ENCODE measurements at regions not wholly inside any gene's neighbourhood (a gene's known extent, or its start where the extent isn't known, plus 50 kb on each side); places are given as distances from the start of the nearest gene placed in this dataset.

DNA sequence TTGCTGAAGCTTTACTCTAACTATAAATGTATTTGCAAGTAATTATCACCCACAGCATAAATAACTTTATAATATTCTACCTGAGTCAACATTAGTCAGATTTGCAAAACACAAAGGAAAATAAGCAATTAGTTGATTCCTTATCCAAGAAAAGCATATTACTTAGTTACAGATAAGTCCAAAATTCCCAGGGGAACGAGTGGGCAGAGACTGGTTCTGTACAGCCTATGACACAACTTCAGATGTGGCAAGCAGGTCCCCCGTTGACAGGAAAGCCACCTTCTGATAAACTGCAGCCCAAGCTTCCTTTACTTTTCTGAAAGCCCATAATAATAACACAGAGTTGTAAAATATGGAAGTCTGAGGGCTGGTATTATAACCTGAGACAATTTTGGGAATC is 62.4 kb upstream of the NDP start:
- no peak overlapping the region for H3K27ac ChIP-seq (ENCODE audit: low read depth, low read length)
- no peaks in the 10 kb centered on the region for H3K4me1 ChIP-seq (ENCODE audit: control insufficient read depth in 1 of 2, insufficient read depth in 2 of 2, low read length in 2 of 2)
- BruUV-seq (replicated peaks): no TSS peak
- no peak overlapping the region for H3K9ac ChIP-seq (ENCODE audit: low read length)
- ChIA-PET CTCF (interaction anchor here (1.7 kb wide), 1 partner anchor 10 kb away, joined by 8 read pairs; no protein-coding TSS in a partner anchor), POLR2A (no interaction called here), RAD21 (ENCODE audit: low non-redundant PET in 1 of 2, low total read pairs in 2 of 2, uncharacterized antibody in 2 of 2, unreplicated experiment in 2 of 2) (no interaction called here)
- H3K27me3 ChIP-seq (ENCODE audit: insufficient read depth, low read length): no peaks in the 10 kb centered on the region
- H3K79me2 ChIP-seq (ENCODE audit: insufficient read depth, low read length): no peaks in the 10 kb centered on the region
- H4K20me1 ChIP-seq (ENCODE audit: insufficient read depth): no peaks in the 10 kb centered on the region
- no peaks in the 10 kb centered on the region for H3K9me2 ChIP-seq (ENCODE audit: insufficient read depth)
- no peak overlapping the region for H3K4me3 ChIP-seq (replicated peaks in 1 of 2; ENCODE audit: low read depth in 1 of 2, low read length in 2 of 2)
- TF ChIP-seq EZH2phosphoT487 (IDR thresholded peaks at IDR 0.05; ENCODE audit: borderline replicate concordance): no peak
- TF ChIP-seq SP1 (IDR thresholded peaks at IDR 0.05; ENCODE audit: low read depth): no peak
- no peak for TF ChIP-seq CBX3 (IDR thresholded peaks at IDR 0.05; ENCODE audit: low read depth)
- TF ChIP-seq RAD21 (IDR thresholded peaks at IDR 0.05; ENCODE audit: low read depth): no peak
- TF ChIP-seq JUND (IDR thresholded peaks at IDR 0.05): no peak
- no peak for TF ChIP-seq TCF7L2 (IDR thresholded peaks at IDR 0.05; ENCODE audit: borderline replicate concordance, extremely low read depth, insufficient read depth, insufficient read length)
- TF ChIP-seq ZBTB33 (IDR thresholded peaks at IDR 0.05; ENCODE audit: extremely low read depth, insufficient replicate concordance, low read length): no peak
- TF ChIP-seq EGR1 (IDR thresholded peaks at IDR 0.05; ENCODE audit: low read depth): no peak
- TF ChIP-seq FOSL1 (IDR thresholded peaks at IDR 0.05; ENCODE audit: low read depth): no peak
- TF ChIP-seq YY1 (IDR thresholded peaks at IDR 0.05; ENCODE audit: extremely low read depth, insufficient replicate concordance, low read depth, low read length): no peak
- TF ChIP-seq, protein P1, sequence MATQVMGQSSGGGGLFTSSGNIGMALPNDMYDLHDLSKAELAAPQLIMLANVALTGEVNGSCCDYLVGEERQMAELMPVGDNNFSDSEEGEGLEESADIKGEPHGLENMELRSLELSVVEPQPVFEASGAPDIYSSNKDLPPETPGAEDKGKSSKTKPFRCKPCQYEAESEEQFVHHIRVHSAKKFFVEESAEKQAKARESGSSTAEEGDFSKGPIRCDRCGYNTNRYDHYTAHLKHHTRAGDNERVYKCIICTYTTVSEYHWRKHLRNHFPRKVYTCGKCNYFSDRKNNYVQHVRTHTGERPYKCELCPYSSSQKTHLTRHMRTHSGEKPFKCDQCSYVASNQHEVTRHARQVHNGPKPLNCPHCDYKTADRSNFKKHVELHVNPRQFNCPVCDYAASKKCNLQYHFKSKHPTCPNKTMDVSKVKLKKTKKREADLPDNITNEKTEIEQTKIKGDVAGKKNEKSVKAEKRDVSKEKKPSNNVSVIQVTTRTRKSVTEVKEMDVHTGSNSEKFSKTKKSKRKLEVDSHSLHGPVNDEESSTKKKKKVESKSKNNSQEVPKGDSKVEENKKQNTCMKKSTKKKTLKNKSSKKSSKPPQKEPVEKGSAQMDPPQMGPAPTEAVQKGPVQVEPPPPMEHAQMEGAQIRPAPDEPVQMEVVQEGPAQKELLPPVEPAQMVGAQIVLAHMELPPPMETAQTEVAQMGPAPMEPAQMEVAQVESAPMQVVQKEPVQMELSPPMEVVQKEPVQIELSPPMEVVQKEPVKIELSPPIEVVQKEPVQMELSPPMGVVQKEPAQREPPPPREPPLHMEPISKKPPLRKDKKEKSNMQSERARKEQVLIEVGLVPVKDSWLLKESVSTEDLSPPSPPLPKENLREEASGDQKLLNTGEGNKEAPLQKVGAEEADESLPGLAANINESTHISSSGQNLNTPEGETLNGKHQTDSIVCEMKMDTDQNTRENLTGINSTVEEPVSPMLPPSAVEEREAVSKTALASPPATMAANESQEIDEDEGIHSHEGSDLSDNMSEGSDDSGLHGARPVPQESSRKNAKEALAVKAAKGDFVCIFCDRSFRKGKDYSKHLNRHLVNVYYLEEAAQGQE (IDR thresholded peaks at IDR 0.05; ENCODE audit: low read depth): no peak
- no peak for TF ChIP-seq SRF (IDR thresholded peaks at IDR 0.05; ENCODE audit: low read depth)
- no peak for TF ChIP-seq SIN3A (IDR thresholded peaks at IDR 0.05; ENCODE audit: low read depth)
- TF ChIP-seq POLR2AphosphoS5 (IDR thresholded peaks at IDR 0.05; ENCODE audit: low read depth, low read length): no peak
- TF ChIP-seq POLR2A (IDR thresholded peaks at IDR 0.05; ENCODE audit: borderline replicate concordance, extremely low read depth, insufficient read depth, insufficient read length): no peak
- TF ChIP-seq, protein P2, sequence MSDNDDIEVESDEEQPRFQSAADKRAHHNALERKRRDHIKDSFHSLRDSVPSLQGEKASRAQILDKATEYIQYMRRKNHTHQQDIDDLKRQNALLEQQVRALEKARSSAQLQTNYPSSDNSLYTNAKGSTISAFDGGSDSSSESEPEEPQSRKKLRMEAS (IDR thresholded peaks at IDR 0.05): no peak
- TF ChIP-seq ZNF274 (IDR thresholded peaks at IDR 0.05; ENCODE audit: low read depth, low read length): no peak
- TF ChIP-seq, protein P3, sequence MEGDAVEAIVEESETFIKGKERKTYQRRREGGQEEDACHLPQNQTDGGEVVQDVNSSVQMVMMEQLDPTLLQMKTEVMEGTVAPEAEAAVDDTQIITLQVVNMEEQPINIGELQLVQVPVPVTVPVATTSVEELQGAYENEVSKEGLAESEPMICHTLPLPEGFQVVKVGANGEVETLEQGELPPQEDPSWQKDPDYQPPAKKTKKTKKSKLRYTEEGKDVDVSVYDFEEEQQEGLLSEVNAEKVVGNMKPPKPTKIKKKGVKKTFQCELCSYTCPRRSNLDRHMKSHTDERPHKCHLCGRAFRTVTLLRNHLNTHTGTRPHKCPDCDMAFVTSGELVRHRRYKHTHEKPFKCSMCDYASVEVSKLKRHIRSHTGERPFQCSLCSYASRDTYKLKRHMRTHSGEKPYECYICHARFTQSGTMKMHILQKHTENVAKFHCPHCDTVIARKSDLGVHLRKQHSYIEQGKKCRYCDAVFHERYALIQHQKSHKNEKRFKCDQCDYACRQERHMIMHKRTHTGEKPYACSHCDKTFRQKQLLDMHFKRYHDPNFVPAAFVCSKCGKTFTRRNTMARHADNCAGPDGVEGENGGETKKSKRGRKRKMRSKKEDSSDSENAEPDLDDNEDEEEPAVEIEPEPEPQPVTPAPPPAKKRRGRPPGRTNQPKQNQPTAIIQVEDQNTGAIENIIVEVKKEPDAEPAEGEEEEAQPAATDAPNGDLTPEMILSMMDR (IDR thresholded peaks at IDR 0.05 in 2 of 3, conservative IDR thresholded peaks at IDR 0.05 in 1 of 3; ENCODE audit: borderline replicate concordance in 1 of 3, insufficient read depth in 1 of 3, low read depth in 2 of 3, low read length in 2 of 3): no peak
- TF ChIP-seq ELF1 (IDR thresholded peaks at IDR 0.05; ENCODE audit: borderline replicate concordance, low read depth): no peak
- DNase-seq (ENCODE audit: low read depth, low spot score): no peak
- no peaks in the 10 kb centered on the region for H3K36me3 ChIP-seq (ENCODE audit: control insufficient read depth in 1 of 2, insufficient read depth in 2 of 2, low read length in 2 of 2)
- no peak for ATAC-seq
- no peak overlapping the region for H3K4me2 ChIP-seq (ENCODE audit: low read length)
- H2AFZ ChIP-seq (ENCODE audit: low read depth, low read length, poor library complexity, severe bottlenecking): no peak overlapping the region
- no peaks in the 10 kb centered on the region for H3K9me3 ChIP-seq (ENCODE audit: control insufficient read depth in 1 of 2, insufficient read depth in 1 of 2, low read depth in 1 of 2, low read length in 2 of 2)
- intact Hi-C loops (cut with micrococcal nuclease): no loop called here
